K562 (cell line): ENCODE measurements at regions not wholly inside any gene's neighbourhood (a gene's known extent, or its start where the extent isn't known, plus 50 kb on each side); places are given as distances from the start of the nearest gene placed in this dataset.

Experiments used
- ATAC-seq: fragments of 200-7000 bp; cut with Tn5 transposase; 3 replicates; pipeline ENCODE4 v1.9.1; 2020; ENCODE audit warnings: moderate library complexity
- BruUV-seq: library from RNA; stranded (reverse); fragments of 400-500 nt; replicated peaks from 2 replicates; lab custom pipeline; 2021; lab: Mats Ljungman, UMichigan
- CTCF ChIA-PET: fragments of 300-600 bp; formaldehyde crosslinking; extraction: SDS; loops from one replicate; lab custom pipeline; 2021; ENCODE audit warnings: low intra/inter-chr PET ratio; lab: Yijun Ruan, JAX
- POLR2A ChIA-PET: fragments of 300-600, 350-650 bp; sonication (Branson Sonifier 250); formaldehyde crosslinking; extraction: SDS; loops from one replicate; lab custom pipeline; 2021; ENCODE audit warnings: antibody characterized with exemption, inconsistent platforms; lab: Yijun Ruan, JAX
- DNase-seq, 4 experiments: peaks; one replicate each; pipeline versions ENCODE4 v3.0.0 to v3.0.0-alpha.2; 2011 to 2018; ENCODE audit warnings: low spot score in 3 of 4, mixed read lengths in 3 of 4; ENCODE audit errors: extremely low read depth in 1 of 4
- FAIRE-seq: peaks from 2 replicates; lab custom pipeline; 2011; peaks lifted over from hg19 to GRCh38; lab: Jason Lieb, UNC
- H2AFZ ChIP-seq: 2 replicates; pipeline ENCODE4 v1.6.0; 2011; ENCODE audit warnings: low read depth, low read length, control low read depth, inconsistent platforms
- H3K27ac ChIP-seq: fragments of 200-600 bp; 3 replicates; pipeline ENCODE4 v1.8.0; 2011; ENCODE audit warnings: low read depth, mild to moderate bottlenecking, control low read depth, inconsistent platforms, low read length, moderate library complexity, mixed read lengths; ENCODE audit errors: extremely low read depth
- H3K27me3 ChIP-seq, 2 experiments: fragments of 300-600 bp in 1 of 2; 2 replicates in 1 of 2; 3 replicates in 1 of 2; pipeline versions ENCODE4 v1.6.0 to v1.8.0; 2011; ENCODE audit warnings: inconsistent platforms in 2 of 2, low read length in 2 of 2, mild to moderate bottlenecking in 1 of 2, mixed read lengths in 1 of 2, moderate library complexity in 1 of 2; ENCODE audit not compliant: control insufficient read depth in 2 of 2, insufficient read depth in 2 of 2
- H3K36me3 ChIP-seq: fragments of 300-600 bp; 3 replicates; pipeline ENCODE4 v1.8.0; 2011; ENCODE audit warnings: mild to moderate bottlenecking, low read length, inconsistent platforms; ENCODE audit not compliant: control insufficient read depth, insufficient read depth
- H3K4me1 ChIP-seq, 2 experiments: fragments of 200-600 bp in 1 of 2; replicated peaks in 1 of 2; 2 replicates in 1 of 2; 3 replicates in 1 of 2; pipeline versions ENCODE4 v1.5.1 to v1.8.0; 2011; ENCODE audit warnings: inconsistent platforms in 2 of 2, low read length in 2 of 2, mild to moderate bottlenecking in 1 of 2, mixed read lengths in 1 of 2, moderate library complexity in 1 of 2; ENCODE audit not compliant: control insufficient read depth in 2 of 2, insufficient read depth in 2 of 2
- H3K4me2 ChIP-seq: 2 replicates; pipeline ENCODE4 v1.6.1; 2011; ENCODE audit warnings: low read length, control low read depth, inconsistent platforms, mixed read lengths; ENCODE audit not compliant: insufficient read depth
- H3K4me3 ChIP-seq: fragments of 200-600 bp; sonication (generic), shearing (Covaris generic); 2 replicates; pipeline ENCODE4 v1.5.1; 2016; ENCODE audit warnings: control low read depth, inconsistent platforms
- H3K79me2 ChIP-seq: fragments of 200-600 bp; 3 replicates; pipeline ENCODE4 v1.8.0; 2011; ENCODE audit warnings: low read length, inconsistent platforms; ENCODE audit not compliant: control insufficient read depth, insufficient read depth
- H3K9ac ChIP-seq, 2 experiments: 2 replicates each; pipeline versions ENCODE4 v1.6.0 to v1.6.1; 2011; ENCODE audit warnings: low read depth in 2 of 2, low read length in 2 of 2, control low read depth in 1 of 2, inconsistent platforms in 1 of 2, mild to moderate bottlenecking in 1 of 2, mixed read lengths in 1 of 2; ENCODE audit not compliant: insufficient read depth in 1 of 2
- H3K9me1 ChIP-seq: one replicate; pipeline ENCODE4 v1.6.0; 2011; ENCODE audit warnings: inconsistent platforms, mild to moderate bottlenecking, low read length, moderate library complexity; ENCODE audit not compliant: control insufficient read depth, insufficient read depth
- H3K9me3 ChIP-seq: replicated peaks from 2 replicates; pipeline ENCODE4 v1.5.1; 2011; ENCODE audit warnings: low read depth, low read length, inconsistent platforms; ENCODE audit not compliant: control insufficient read depth, insufficient read depth
- H4K20me1 ChIP-seq: replicated peaks from 2 replicates; pipeline ENCODE4 v1.6.1; 2011; ENCODE audit warnings: low read length, inconsistent platforms, mixed read lengths; ENCODE audit not compliant: control insufficient read depth, insufficient read depth
- NFYB ChIP-seq: IDR thresholded peaks from 2 replicates; pipeline ENCODE4 v1.6.1; 2011; ENCODE audit warnings: mild to moderate bottlenecking, moderate library complexity; ENCODE audit not compliant: insufficient read length; ENCODE audit errors: extremely low read depth
- RAD51 ChIP-seq: fragments of 450-650 bp; IDR thresholded peaks from 2 replicates; pipeline ENCODE4 v1.7.1; 2016; ENCODE audit warnings: low read depth, mild to moderate bottlenecking, borderline replicate concordance
- USF2 ChIP-seq: sonication (generic); formaldehyde crosslinking; IDR thresholded peaks from 2 replicates; pipeline ENCODE4 v1.5.0; 2020; ENCODE audit warnings: missing genetic modification reagents
- ZSCAN32 ChIP-seq: fragments of 450-650 bp; formaldehyde crosslinking; IDR thresholded peaks from 2 replicates; pipeline ENCODE4 v1.4.0; 2020; ENCODE audit warnings: mild to moderate bottlenecking, moderate library complexity
- WGBS: fragments of 100-300 bp; shearing (Covaris generic); methylation state at CpG from one replicate; pipeline ENCODE4 v1.1.6; 2016; ENCODE audit warnings: low coverage, mixed read lengths; ENCODE audit not compliant: insufficient coverage; ENCODE audit errors: missing lambda C conversion rate; 5-methylcytosine and 5-hydroxymethylcytosine counted together
- in situ Hi-C: fragments of 300-500 bp; cut with MboI; formaldehyde crosslinking; loops from 4 replicates; pipeline ENCODE4 v1.15.0; 2018; ENCODE audit warnings: inconsistent platforms, mixed read lengths
- intact Hi-C: fragments of 100-400 bp; cut with micrococcal nuclease; formaldehyde crosslinking; loops from 2 replicates; pipeline ENCODE4 v1.14.2; 2022
- TF ChIP-seq, protein P1 (sequence below): fragments of 450-650 bp; formaldehyde crosslinking; IDR thresholded peaks from 2 replicates; pipeline ENCODE4 v1.4.0; 2020; ENCODE audit warnings: mild to moderate bottlenecking, mixed read lengths

DNA sequence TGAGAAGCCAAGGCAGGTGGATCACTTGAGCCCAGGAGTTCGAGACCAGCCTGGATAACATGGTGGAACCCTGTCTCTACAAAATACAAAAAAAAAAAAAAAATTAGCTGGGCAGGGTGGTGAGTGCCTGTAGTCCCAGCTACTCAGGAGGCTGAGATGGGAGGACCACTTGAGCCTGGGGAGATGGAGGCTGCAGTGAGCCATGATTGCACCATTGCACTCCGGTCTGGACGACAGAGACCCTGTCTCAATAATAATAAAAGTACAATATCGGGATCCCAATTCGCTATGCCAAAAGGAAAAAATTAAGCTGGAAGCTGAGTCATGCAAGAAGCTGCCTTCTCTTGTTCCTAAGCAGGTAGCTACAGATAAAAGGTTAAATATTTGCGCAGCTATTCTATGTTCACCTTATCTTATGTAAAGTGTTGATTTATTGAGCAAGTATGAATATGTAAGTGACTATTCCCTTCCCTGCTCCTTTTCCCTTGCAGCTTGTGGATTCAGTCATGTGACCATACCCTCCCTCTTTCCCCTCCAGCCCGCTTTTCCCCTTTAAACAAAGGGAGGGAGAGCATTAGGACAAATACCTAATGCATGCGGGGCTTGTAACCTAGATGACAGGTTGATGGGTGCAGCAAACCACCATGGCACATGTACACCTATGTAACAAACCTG, 112.0 kb downstream of the LITAF start:
- in situ Hi-C loops: no loop called here

More for the DNA sequence above, 112.0 kb downstream of the LITAF start:
- Histone ChIP-seq H4K20me1 (no peaks in the 10 kb centered on the region), H3K9me1 (no peaks in the 10 kb centered on the region), H3K4me3 (no peak overlapping the region), H3K4me2 (no peak overlapping the region), H3K9me3 (no peaks in the 10 kb centered on the region), H3K36me3 (no peaks in the 10 kb centered on the region), H3K9ac (no peak overlapping the region)
- POLR2A ChIA-PET: interaction anchor here (0.6 to 1.0 kb wide), 4 partner anchors 42 to 779 kb away, joined by 3 to 4 read pairs (median 3); no protein-coding TSS in a partner anchor
- WGBS: 34% methylated on average over 8 of the region's 8 CpGs
- DNase-seq (no peak), FAIRE-seq (no peak), ATAC-seq (no peak)
- no TSS peak for BruUV-seq
- TF ChIP-seq ZSCAN32 (CRISPR knock-in tag) (no peak), USF2 (CRISPR knock-in tag) (0 out of 2 replicates have a peak, but pooled peaks have one; percentile 4), NFYB (no peak), RAD51 (0 out of 2 replicates have a peak, but pooled peaks have one; percentile 12)
- TF ChIP-seq, protein P1, sequence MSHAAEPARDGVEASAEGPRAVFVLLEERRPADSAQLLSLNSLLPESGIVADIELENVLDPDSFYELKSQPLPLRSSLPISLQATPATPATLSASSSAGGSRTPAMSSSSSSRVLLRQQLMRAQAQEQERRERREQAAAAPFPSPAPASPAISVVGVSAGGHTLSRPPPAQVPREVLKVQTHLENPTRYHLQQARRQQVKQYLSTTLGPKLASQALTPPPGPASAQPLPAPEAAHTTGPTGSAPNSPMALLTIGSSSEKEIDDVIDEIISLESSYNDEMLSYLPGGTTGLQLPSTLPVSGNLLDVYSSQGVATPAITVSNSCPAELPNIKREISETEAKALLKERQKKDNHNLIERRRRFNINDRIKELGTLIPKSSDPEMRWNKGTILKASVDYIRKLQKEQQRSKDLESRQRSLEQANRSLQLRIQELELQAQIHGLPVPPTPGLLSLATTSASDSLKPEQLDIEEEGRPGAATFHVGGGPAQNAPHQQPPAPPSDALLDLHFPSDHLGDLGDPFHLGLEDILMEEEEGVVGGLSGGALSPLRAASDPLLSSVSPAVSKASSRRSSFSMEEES (CRISPR knock-in tag): peak; percentile 70
- TF ChIP-seq, all 486 proteins: peak for 3
- peaks cover 0 to 12% of the 10 kb centered on the region in 2 experiments; a peak in 2 of 5 replicates for H3K4me1 ChIP-seq
- H3K79me2 ChIP-seq: no peaks in the 10 kb centered on the region
- no peak overlapping the region for H2AFZ ChIP-seq
- H3K27me3 ChIP-seq: peaks cover 5 to 50% of the 10 kb centered on the region in 2 experiments; a peak in 3 of 5 replicates
- CTCF ChIA-PET: no interaction called here
- intact Hi-C loops: no loop called here
- no peak overlapping the region for H3K27ac ChIP-seq
